22Rv1 (cell line): ENCODE measurements at regions not wholly inside any gene's neighbourhood (a gene's known extent, or its start where the extent isn't known, plus 50 kb on each side); places are given as distances from the start of the nearest gene placed in this dataset.

Experiments used
- CTCF ChIP-seq: fragments of 450-650 bp; IDR thresholded peaks from 2 replicates; pipeline ENCODE4 v1.5.1; 2017; ENCODE audit warnings: mild to moderate bottlenecking
- ZFX ChIP-seq: fragments of 450-650 bp; IDR thresholded peaks from 2 replicates; pipeline ENCODE4 v1.6.1; 2017; ENCODE audit warnings: antibody characterized with exemption, borderline replicate concordance

DNA sequence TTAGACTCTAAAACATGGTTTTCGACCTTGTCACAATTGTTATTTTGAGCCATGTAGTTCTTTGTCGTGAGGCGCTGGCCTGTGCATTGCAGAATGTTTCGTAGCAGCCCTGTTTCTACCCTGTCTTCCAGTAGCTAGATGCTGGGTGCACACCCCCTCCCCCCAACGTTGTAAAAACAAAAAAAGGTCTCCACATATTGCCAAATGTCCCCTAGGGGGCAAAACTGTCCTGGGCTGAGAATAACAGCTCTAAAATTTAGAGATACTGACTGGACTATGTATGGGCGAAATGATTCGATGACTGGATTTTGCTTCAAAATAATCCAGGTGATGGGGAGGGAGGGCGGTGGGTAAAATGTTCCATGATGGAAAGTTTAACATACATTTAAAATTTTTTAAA lies 126.1 kb upstream of the FUT8 start:
- TF ChIP-seq CTCF = no peak
- no peak for TF ChIP-seq ZFX
